Caki2 (cell line): ENCODE measurements at regions not wholly inside any gene's neighbourhood (a gene's known extent, or its start where the extent isn't known, plus 50 kb on each side); places are given as distances from the start of the nearest gene placed in this dataset.
A peak's percentile ranks its signal among the peaks of the same experiment; 100 is the strongest.

Experiments used
- DNase-seq: peaks from one replicate; pipeline ENCODE4 v3.0.0-alpha.2; 2015; ENCODE audit warnings: low read depth
- in situ Hi-C: cut with HindIII; loops from 2 replicates; pipeline ENCODE4 v1.10.0; 2016; ENCODE audit warnings: low sequenced_read_pairs, low pct_unique_long_range_greater_than_20kb, mixed read lengths

DNA sequence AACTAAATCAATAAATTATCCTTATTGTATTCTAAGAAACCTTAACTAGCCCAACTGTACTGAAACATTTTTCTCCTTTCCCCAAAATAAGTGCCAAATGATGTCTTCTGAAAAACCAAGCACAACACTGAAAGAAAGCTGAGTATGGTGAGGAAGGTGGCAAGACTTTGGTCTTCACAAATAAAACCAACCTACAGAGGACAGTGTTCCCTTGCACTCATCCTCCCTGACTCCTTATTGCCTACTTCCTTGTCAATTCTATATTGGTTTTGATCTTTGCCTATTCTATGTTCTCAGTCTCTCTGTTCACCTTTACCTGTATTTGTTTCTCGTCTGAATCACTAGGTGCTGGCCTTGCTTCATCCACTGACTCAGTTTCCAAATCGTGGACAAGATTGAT lies 490.1 kb upstream of the ZNF385D start:
- in situ Hi-C loops: no loop called here

DNA sequence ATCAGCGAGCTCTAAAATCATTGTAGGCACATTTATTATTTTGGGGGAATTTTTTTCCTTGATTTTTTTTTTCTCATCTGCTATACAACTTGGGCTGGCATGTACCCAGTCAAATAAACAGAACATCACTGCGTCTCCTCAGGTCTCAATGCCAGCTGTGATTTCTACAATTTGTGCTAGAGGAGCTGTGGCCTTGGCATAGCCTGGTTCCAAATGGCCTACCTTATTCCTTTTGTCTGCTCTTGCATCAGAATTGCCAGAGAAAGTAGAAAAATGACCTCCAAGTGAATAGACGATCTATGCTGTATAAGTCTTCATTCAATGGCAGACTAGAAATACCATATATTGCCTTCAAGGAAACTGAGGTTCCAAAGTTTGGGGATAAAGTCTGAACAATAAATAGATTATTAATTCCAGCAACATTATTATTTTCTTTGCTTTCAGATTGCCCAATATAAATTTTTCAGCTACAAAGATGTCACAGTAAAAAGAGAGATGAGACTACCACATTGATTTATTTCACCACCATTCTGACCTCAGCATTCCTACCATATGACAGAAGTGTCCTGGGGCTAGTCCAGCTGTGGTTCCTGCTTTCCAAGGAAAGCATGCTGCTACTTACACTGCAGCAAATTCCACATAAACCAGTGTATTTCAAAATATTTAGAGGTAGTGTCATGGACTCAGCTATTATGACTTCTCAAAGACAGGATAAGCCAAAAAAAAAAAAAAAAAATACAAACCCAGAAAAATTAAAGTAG lies 493.9 kb upstream of the ZNF385D start:
- no peak for DNase-seq
- in situ Hi-C loops: no loop called here

More for the DNA sequence above, 490.1 kb upstream of the ZNF385D start:
- no peak for DNase-seq

DNA sequence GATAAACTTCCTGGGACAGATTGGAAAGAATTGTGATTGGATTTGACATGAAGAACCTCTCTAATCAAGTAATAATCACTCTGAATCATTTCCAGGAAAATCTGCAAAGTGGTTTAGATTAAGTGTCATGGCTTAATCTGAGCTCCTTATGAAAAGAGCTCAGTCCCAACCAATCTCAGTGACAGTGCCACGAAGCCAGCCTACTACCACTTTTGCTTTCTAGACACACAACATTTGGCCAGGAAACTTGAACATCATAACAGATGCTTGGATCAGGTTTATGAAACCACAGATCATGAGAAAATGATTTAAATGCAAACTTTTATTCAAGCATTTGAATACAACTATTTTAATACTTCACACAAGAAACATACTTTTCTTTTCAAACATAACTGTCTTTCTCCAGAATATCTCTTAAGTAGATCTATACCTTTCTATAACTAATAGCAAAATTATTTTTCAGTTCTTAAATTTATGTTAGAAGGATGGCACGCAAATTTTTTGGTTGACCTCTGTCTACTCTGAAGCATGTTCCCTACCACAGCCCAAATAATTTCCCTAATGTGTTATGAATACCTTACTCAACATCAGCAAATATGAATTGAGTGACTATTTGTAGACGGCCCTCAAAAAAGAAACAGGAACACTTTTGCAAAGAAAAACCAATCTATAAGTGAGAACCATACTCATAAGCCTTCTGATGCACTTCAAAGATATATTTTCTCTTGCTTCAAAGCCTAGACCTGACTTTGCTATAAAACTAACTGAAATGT lies 495.0 kb upstream of the ZNF385D start:
- DNase-seq: no peak
- in situ Hi-C loops: no loop called here

DNA sequence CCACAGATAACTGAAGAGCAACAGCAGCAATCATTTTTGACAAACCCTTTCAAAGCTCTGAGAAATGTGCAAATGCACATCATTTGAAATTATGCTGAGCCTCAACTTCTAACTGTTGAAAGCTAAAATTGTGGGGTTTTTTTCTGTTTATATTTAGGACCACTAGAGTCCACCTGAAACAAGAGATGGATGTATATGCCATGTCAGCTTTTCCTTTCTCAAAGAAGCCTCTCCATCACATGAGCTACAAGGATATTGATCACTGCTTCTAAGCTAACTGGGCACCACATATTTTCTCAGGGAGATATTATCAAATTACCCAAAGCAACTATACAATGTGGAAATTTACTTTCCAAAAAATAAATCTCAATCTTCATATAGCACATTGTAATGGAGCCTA lies 498.6 kb upstream of the ZNF385D start:
- in situ Hi-C loops: no loop called here
- no peak for DNase-seq

DNA sequence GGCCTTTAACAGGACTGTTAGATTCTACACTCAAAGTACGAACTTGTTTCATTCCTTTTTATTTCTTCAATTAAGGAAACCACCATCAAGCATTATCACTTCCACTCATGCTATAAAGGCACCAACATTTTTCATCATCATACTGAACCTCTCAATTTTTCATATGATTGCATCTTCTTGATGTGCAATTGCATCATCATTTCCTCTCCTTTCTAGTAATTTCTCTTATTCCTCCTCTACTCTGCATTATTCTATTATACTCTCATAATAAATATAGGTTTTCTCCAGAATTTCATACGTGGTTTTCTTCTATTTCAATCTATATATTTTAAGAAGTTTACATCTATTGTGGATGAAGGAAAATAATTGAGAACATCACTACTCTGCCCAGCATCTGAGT lies 506.2 kb upstream of the ZNF385D start:
- DNase-seq: no peak
- in situ Hi-C loops: no loop called here

DNA sequence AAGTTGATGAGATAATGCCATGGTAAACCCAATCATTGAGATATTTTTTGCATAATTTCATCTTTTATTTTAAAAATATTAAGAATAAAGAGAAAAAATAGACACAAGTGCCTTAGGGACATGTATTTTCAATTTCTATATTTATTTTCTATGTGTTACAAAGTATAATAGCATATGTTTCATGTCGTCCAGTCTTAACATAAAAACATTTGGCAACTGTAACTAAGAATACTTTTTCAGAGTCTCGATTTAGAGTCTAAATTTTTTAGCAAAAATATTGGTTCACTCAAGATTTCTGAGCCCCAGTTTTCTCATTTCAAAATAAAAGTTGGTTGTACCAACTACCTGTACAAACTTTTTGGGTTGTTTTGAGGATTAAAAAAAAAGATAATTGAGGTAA lies 511.4 kb upstream of the ZNF385D start:
- in situ Hi-C loops: no loop called here
- DNase-seq: no peak

DNA sequence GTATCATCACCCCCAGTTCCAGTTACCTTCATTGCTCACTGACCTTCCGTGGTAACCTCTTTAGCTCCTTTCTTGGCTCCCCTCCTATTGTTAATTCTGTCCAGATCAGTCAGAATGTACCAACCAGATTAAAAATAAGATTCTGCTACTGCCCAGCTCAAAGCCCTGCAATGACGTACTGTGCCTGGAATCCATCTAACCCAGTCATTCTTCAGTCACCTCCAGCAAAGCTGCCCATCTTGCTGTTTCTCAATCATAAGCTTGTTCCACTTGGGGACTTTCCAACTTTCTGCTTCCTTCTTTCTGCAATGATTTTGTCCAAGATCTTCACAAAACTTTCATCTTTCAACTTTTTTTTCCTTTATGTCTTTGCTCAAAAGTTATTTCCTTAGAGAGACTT lies 512.0 kb upstream of the ZNF385D start:
- no peak for DNase-seq
- in situ Hi-C loops: no loop called here

DNA sequence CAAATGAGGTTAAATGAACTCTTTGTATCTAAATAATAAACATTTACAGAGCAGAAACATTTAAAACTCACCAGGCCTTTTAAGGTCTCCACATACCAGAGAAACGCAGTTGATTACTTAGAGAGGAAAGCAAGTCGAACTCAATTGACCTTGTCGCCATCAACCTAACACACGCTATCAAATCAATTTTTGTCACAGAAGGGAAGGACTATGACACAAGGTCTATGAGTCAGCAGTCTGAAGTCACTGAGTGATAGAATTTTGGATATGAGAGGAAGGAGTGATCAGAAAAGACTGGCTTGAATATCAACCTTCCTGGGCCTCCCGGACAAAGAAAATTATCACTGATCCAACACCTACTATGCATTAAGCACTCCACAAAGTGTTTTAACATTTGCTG lies 514.4 kb upstream of the ZNF385D start:
- no peak for DNase-seq
- in situ Hi-C loops: no loop called here

DNA sequence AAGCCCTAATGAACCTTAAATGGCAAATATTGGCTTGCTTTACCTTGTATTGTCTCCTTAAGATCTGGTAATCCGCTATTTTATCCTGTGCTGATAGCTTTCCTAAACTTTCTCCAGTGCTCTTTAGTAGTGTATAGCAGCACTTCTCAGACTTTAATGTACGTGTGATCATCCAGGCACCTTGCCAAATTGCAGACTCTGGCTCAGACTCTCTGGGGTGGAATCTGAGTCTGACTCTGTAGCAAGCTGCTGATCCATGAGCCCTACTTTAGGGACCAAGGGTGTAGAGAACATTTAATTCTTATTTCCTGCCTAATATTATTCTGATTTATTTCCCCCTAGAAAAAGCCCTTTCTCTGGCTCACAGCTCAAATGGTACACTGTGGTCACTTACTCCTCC lies 518.8 kb upstream of the ZNF385D start:
- DNase-seq: no peak
- in situ Hi-C loops: no loop called here

DNA sequence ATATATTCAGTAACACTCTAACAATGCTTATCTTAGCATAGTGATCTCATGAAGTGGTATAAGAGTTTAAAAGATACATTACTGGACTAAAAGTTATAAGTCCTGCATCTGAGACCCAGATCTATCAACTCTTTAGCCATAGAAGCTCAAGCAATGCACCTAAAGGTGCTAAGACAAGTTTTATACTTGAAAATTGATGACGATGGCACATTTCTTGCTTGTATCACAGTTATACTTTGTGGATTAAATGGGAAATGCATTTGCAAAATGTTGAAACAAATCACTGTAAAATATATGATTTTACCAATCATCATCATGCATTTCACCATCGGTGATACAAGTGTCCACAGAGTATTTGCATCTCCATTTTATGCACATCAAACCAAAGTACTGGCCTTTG lies 525.3 kb upstream of the ZNF385D start:
- no peak for DNase-seq
- in situ Hi-C loops: no loop called here

DNA sequence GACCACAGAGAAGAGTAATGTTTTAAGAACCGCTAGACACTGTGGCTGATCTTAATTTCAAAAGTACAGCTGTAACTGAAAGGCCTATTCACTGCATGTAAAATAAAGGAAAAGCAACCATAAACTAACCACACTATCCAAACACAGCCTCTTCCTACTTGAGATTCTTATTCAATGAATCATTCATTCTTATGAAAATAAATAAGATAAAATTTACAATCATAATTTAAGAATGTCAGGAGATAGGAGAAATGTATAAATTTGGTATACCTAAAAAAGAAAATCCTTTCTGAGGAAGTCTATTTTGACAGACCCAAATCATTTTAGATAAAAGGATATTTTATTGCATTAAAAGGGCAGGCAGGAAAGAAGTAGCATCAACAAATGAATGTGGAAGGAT lies 533.5 kb upstream of the ZNF385D start:
- in situ Hi-C loops: no loop called here
- DNase-seq: peak; percentile 9

DNA sequence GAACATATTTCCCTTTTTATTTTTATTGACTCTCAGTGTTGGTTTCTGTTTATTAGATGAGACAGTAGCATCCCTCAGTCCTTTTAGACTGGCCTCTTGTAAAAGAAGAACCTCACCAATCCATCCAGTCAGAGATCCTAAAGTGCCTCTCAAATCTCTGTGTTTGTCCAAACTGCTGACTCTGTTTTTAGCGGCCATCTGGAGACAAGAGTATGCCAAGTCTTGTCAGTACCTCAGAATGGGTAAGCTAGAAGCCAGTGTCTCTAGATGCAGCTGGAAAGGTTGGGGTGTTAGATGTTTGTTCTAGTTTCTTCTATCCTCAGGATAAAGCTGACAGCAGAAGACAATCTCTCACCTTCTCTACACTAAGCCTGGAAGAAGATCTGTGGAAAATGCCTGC lies 537.7 kb upstream of the ZNF385D start:
- DNase-seq: no peak
- in situ Hi-C loops: no loop called here

DNA sequence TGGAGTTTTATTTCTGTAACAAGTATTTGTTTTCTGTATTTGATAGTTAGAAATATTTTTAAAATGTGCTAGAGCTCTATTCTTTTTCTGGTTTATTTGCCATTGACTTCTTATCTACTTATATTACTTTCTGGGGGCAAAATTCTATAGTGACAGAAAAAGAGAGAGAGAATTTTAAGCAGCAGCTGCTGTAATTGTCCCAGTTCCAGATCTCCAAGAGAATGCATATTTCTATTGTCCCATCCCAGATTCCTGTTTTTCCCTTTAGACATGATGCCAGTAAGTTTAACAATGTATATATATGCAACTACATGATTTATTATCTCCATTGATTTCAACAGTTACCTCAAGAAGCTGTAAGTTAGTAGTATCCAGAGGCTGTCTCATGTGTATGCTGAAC lies 541.7 kb upstream of the ZNF385D start:
- in situ Hi-C loops: no loop called here
- no peak for DNase-seq

DNA sequence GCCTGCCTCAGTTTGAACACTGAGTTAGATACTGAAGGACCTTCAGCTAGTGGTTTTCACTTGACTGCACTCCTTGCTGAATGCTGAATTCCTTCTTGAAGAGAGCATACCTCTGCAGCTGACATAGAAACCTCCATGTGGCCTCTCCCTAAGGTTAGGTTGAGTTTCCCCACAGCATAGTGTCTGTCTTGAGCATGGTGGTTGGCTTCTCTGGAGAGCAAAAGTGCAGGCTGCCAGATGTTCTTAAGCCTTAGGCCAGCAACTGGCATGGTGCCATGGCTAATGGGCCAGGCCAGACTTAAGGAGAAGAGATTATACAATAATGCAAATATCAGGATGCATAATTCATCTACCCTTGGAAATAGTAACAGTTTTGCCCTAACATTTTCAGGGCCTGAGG lies 545.6 kb upstream of the ZNF385D start:
- in situ Hi-C loops: no loop called here
- no peak for DNase-seq

DNA sequence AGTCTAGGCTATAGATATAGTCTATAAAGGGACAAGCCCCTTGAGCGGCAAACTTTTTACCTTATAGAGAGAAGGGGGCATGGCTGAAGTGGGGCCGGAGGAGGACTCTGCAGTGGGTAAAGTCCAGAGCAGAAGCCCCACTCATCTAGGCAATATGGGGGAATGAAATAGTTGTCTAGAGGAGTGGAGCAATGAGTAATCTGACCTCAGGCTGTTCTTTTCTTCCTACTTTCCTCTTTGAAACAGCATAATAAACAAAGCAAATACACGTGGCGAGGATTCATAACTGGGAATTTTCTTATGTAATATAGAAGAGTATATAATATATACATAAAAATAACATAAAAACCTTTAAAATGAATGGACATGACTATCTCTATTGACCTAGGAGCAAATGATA lies 546.4 kb upstream of the ZNF385D start:
- in situ Hi-C loops: no loop called here
- no peak for DNase-seq

DNA sequence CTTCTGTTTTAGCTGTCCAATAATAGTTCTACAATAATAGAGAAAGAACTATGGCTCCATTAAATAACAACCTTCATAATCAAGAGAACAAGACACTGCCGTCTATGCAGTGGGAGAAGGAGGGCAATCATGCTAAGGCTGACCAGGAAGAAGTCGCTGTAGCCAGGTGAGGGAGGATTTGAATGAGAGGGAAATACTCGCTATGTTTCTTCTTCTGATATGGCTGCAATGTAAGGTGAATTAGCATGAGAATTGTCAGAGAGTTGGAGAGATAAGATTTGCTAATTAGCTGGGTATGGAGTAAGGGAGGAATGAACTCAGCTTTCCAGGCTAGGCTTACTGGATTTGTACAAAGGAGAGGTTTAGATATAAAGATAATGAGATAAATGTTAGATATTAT lies 555.4 kb upstream of the ZNF385D start:
- in situ Hi-C loops: no loop called here
- no peak for DNase-seq

DNA sequence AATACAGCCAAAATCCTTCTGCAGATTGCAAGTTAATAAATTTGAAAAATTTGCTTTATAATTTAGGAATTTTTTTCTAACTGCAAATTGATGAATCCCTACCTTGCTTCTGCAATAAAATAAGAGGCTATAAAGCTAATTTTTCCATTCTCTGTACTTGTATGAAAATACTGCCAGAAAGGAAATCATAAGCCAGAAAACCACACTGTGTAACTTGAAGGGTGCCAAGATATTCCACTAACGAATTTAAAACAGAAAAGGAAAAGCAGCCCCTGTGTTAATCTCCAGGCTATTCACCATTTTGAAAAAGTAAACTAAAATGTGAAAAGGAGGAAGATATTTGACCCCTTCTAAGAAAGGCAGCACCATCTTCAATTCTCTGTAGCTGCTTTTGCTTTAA lies 557.9 kb upstream of the ZNF385D start:
- in situ Hi-C loops: no loop called here
- DNase-seq: no peak

DNA sequence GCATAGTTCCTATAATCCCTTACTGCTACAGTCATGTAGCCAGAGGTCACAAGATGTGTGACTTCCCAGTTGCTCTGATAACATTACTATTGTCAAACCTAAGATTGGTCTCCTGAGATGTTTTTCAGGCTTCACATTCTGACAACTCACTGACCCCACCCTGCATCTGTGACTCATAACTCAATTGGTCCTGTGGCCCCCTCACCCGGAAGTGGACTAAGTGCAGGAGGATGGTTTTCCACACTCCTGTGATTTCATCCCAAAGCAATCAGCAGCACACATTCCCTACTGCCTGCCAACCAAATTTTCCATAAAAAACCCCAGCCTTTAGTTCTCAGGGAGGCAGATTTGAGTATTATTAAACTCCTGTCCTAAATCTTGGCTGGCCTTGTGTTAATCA lies 564.9 kb upstream of the ZNF385D start:
- in situ Hi-C loops: no loop called here
- DNase-seq: no peak

DNA sequence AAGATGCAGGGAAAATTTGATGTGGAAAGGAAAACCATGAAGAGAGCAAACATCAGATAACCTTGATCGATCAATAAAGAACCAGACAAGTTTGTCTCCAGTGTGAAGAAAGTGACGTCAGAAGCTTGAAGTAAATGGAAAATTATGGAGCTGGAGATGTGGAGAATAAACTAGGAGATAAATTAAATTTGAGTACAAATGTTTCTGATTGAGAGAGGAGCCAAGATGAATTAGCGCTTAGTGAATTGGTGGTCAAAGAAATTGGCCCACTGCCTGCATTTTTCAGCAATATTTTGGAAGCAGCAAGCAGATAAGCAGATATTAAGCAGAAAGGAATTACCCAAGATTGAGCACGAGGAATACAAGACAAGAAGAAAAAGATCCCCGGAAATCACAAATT lies 567.3 kb upstream of the ZNF385D start:
- in situ Hi-C loops: no loop called here

DNA sequence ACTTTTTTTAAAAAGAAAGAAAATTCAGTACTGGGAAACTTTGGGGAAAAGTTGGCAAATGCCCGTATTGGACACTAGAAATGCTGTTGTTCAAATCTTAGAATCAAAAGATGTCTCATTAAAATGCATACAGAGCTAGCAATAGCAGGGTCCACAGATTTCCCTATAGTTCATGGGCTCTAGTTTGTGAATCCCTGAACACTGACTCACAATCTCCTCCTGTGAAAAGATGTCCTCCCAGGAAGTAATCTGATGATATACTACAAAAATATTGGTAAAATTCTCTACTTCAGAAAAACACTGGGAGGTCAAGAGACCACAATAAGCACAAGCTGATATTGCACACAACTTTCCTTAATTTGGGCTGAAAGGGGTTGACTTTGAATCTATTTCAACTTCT lies 568.4 kb upstream of the ZNF385D start:
- in situ Hi-C loops: no loop called here
- DNase-seq: no peak

More for the DNA sequence above, 567.3 kb upstream of the ZNF385D start:
- DNase-seq: no peak
